NT2/D1 (cell line): ENCODE measurements at regions not wholly inside any gene's neighbourhood (a gene's known extent, or its start where the extent isn't known, plus 50 kb on each side); places are given as distances from the start of the nearest gene placed in this dataset.

Experiments used
- SUZ12 ChIP-seq: IDR thresholded peaks from 2 replicates; pipeline ENCODE4 v1.6.1; 2011; ENCODE audit not compliant: insufficient read length, insufficient read depth; ENCODE audit errors: extremely low read depth
- YY1 ChIP-seq: IDR thresholded peaks from 2 replicates; pipeline ENCODE4 v1.6.1; 2011; ENCODE audit not compliant: insufficient read length, insufficient read depth
- ZNF274 ChIP-seq: IDR thresholded peaks from 2 replicates; pipeline ENCODE4 v1.6.1; 2011; ENCODE audit warnings: mild to moderate bottlenecking, low read depth, low read length

GRCh38 chr11:116421529-116422185, 351.1 kb downstream of the BUD13 start:
- no peak for TF ChIP-seq ZNF274
- no peak for TF ChIP-seq YY1
- no peak for TF ChIP-seq SUZ12
